Epithelial cell of esophagus (primary cell): ENCODE measurements at regions not wholly inside any gene's neighbourhood (a gene's known extent, or its start where the extent isn't known, plus 50 kb on each side); places are given as distances from the start of the nearest gene placed in this dataset.
A peak's percentile ranks its signal among the peaks of the same experiment; 100 is the strongest.

ENCODE experiments used
- DNase-seq: peaks from one replicate; pipeline ENCODE4 v3.0.0; 2010; ENCODE audit warnings: low read depth
- H3K4me3 ChIP-seq: 2 replicates; pipeline ENCODE4 v1.5.1; 2011; ENCODE audit warnings: mild to moderate bottlenecking, low read length, control low read depth
- TF ChIP-seq, protein P1 (sequence below): IDR thresholded peaks from 2 replicates; pipeline ENCODE4 v1.5.1; 2011; ENCODE audit warnings: low read depth, mild to moderate bottlenecking, low read length, control low read depth, inconsistent platforms; ENCODE audit not compliant: insufficient read depth; ENCODE audit errors: missing control alignments

DNA sequence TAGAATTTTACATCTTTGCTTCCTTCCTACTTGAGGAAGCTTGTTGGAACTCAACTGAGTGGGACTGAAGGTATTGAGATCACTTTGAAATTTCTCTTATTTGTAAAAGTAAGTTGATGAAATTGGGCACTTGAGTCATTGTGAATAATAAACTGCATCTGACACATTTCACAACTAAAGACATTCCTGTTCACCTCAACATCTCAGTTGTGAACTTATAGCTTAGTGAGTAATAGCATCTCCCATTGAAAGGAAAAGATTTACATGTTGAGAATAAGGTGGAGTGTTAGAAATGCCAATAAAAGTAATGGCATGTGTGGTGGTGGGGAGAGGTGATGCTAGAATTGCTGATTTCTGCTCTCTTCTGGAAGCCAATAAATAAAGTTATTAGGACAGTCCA, 145.0 kb downstream of the SLC24A2 start:
- no peak overlapping the region for H3K4me3 ChIP-seq
- TF ChIP-seq, protein P1, sequence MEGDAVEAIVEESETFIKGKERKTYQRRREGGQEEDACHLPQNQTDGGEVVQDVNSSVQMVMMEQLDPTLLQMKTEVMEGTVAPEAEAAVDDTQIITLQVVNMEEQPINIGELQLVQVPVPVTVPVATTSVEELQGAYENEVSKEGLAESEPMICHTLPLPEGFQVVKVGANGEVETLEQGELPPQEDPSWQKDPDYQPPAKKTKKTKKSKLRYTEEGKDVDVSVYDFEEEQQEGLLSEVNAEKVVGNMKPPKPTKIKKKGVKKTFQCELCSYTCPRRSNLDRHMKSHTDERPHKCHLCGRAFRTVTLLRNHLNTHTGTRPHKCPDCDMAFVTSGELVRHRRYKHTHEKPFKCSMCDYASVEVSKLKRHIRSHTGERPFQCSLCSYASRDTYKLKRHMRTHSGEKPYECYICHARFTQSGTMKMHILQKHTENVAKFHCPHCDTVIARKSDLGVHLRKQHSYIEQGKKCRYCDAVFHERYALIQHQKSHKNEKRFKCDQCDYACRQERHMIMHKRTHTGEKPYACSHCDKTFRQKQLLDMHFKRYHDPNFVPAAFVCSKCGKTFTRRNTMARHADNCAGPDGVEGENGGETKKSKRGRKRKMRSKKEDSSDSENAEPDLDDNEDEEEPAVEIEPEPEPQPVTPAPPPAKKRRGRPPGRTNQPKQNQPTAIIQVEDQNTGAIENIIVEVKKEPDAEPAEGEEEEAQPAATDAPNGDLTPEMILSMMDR: no peak
- peak; percentile 51 for DNase-seq

DNA sequence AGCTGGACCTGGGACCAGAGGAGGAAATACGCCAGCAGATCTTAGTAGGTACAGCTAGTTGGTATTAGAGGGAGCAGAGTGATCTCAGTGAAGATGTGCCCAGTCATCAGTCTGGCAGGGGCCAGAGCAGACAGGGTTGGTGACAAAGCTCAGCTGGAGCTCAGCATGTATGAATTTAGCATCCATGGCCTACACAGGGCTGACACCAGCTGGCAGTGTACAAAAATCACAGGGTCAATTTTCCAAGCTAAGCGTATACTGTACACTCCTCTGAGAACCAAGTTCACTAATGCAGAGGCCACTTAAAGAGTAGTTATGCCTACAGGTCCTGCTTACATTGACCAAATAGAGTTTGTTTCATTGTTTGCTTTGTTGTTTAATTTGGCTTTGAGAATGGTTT, 146.6 kb downstream of the SLC24A2 start:
- DNase-seq: no peak
- H3K4me3 ChIP-seq: no peak overlapping the region
- TF ChIP-seq, protein P1: peak; percentile 5

DNA sequence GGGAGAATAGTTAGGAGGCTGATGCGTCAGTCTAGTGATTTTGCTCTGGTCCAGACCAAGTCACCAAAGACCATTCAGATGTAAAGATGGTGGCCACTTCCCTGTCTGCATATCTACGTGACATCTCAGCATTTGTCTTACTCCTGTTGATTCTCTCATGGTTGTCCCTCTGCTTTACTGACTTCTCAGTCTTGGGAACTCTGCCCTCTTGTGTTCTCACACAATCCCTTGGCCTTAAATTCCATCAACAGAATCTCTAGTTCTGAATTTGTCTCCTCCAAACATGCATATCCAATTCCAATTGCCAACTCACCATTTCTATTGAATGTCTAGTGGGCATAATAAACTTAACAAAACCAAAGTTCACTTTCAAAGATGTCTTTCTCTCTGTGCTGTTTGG, 147.8 kb downstream of the SLC24A2 start:
- no peak for DNase-seq
- no peak overlapping the region for H3K4me3 ChIP-seq
- TF ChIP-seq, protein P1: peak; percentile 19

DNA sequence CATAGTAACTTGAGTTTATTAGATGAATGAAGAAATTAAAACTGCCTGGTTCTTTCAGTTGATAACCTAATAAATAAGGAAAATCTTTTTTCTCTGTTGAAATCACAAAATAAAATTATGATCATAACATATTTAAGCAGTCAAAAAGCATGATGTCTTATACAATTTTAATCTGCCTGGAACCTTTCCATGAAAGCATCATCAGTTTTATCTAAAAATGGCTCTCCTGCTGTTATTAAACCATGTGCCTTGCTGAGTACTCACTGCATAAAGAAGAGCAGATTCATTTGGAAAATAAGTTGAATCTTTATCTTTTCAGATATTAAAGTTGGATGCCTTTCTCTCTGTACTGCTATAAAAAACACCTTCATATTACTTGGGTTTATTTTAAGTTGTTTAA, 148.8 kb downstream of the SLC24A2 start:
- no peak for DNase-seq
- H3K4me3 ChIP-seq: no peak overlapping the region
- TF ChIP-seq, protein P1: no peak

DNA sequence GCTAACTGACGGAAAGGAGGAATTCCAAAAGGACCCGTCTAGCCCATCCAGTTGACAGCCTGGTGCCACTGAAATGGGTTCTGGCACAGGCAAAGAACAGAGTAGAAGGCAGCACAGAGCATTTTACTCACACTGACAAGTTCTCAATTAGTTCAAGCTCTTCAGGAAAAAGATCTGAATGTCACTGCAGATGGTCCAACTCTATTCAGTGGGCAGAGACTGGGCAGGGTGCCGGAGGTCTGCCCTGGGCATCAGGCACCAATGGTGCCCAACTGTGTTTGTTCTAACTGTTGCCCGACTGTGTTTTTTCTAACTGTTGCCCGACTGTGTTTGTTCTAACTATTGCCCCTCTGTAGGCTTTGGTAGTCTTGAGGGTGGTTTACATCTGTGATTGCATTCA, 151.8 kb downstream of the SLC24A2 start:
- TF ChIP-seq, protein P1: no peak

DNA sequence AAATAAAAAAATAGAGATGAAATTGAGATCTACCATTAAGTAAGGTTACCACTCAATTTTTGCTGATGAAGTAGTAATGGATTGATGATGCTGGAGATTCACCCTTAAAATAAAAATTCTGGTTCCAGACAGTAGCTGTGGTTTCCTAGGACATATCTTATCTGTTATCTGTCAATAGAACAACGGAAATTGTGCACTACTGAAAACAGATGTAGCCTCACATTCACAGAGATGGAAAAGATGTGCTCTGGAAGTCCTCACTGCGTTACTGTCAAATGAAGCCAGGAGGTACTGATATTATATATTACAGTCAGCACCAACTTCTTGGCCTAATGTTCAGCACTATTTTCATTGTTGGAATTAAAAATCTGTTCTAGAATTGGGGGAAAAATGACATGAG, 154.0 kb downstream of the SLC24A2 start:
- no peak for DNase-seq
- no peak overlapping the region for H3K4me3 ChIP-seq
- TF ChIP-seq, protein P1: no peak

More for the DNA sequence above, 151.8 kb downstream of the SLC24A2 start:
- DNase-seq: no peak
- no peak overlapping the region for H3K4me3 ChIP-seq

DNA sequence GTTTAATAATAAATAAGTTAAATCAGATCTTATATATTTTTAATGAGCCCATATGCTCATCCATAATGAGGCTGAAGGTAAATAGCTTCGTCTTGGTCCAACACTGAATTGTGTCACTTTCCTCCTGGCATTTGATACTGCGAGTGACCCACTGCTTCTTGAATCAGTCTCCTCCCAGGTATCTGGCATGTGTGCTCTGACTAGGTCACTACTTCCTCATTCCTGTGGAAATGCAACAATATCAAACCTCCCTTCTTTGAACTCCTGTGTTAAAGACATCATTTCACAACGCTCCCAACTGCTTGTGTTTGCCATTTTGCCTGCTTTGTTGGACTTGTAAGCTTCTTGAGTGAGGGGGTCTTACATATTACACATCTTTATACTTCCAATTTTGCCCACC, 157.7 kb downstream of the SLC24A2 start:
- no peak overlapping the region for H3K4me3 ChIP-seq
- TF ChIP-seq, protein P1: no peak
- peak; percentile 36 for DNase-seq
